Liver (tissue), 3 donors: ENCODE measurements at regions not wholly inside any gene's neighbourhood (a gene's known extent, or its start where the extent isn't known, plus 50 kb on each side); places are given as distances from the start of the nearest gene placed in this dataset.

Experiments used
- FOXA2 ChIP-seq: IDR thresholded peaks from 2 replicates; pipeline ENCODE4 v1.6.1; 2016; ENCODE audit warnings: antibody characterized with exemption
- GABPA ChIP-seq, 2 donors: IDR thresholded peaks in 1 of 2; conservative IDR thresholded peaks in 1 of 2; 2 replicates each; pipeline ENCODE4 v1.6.1; 2016; ENCODE audit warnings: antibody characterized with exemption in 2 of 2, mild to moderate bottlenecking in 1 of 2, moderate library complexity in 1 of 2
- JUND ChIP-seq, 2 donors: IDR thresholded peaks; 2 replicates each; pipeline ENCODE4 v1.6.1; 2016; ENCODE audit warnings: antibody characterized with exemption in 2 of 2
- RAD21 ChIP-seq, 2 donors: IDR thresholded peaks; 2 replicates each; pipeline ENCODE4 v1.6.1; 2016; ENCODE audit warnings: antibody characterized with exemption in 2 of 2, mild to moderate bottlenecking in 2 of 2
- SP1 ChIP-seq: IDR thresholded peaks from 2 replicates; pipeline ENCODE4 v1.6.1; 2018; ENCODE audit warnings: antibody characterized with exemption, mild to moderate bottlenecking
- TAF1 ChIP-seq: conservative IDR thresholded peaks from 2 replicates; pipeline ENCODE4 v1.6.1; 2016; ENCODE audit warnings: antibody characterized with exemption, mild to moderate bottlenecking
- YY1 ChIP-seq: IDR thresholded peaks from 2 replicates; pipeline ENCODE4 v1.6.1; 2016; ENCODE audit warnings: antibody characterized with exemption, mild to moderate bottlenecking
- TF ChIP-seq, protein P1 (sequence below): fragments of 150-350 bp; IDR thresholded peaks from 2 replicates; pipeline ENCODE4 v1.5.1; 2017; ENCODE audit warnings: improper control_type of control experiment, low read depth, low read length; ENCODE audit not compliant: missing input control
- TF ChIP-seq, protein P2 (sequence below): IDR thresholded peaks from 2 replicates; pipeline ENCODE4 v1.6.1; 2016; ENCODE audit warnings: antibody characterized with exemption
- TF ChIP-seq, protein P3 (sequence below): IDR thresholded peaks from 2 replicates; pipeline ENCODE4 v1.6.1; 2016; ENCODE audit warnings: antibody characterized with exemption
- TF ChIP-seq, protein P4 (sequence below): IDR thresholded peaks from 2 replicates; pipeline ENCODE4 v1.6.1; 2016; ENCODE audit warnings: antibody characterized with exemption
- donor health status: healthy.
- donor health status: healthy.

DNA sequence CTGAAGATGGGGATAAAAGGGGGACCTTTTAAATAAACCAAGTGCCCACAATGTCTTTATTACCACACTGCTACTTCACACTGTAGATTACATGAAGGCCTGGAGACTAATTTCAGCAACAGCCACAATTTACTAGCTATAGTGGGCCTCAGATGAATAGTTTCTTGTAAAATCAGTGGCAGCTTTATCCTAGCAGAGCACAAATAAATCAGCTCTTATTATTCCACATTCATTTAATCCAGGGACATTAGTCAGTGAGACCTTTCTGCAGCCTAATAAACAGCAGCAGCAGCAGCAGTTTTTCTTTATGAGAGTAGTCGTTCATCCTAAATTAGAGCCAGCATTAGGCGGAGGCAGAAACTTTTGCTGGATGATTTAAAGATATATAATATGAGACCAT is 542.3 kb downstream of the PSAT1 start:
- TF ChIP-seq, protein P1, sequence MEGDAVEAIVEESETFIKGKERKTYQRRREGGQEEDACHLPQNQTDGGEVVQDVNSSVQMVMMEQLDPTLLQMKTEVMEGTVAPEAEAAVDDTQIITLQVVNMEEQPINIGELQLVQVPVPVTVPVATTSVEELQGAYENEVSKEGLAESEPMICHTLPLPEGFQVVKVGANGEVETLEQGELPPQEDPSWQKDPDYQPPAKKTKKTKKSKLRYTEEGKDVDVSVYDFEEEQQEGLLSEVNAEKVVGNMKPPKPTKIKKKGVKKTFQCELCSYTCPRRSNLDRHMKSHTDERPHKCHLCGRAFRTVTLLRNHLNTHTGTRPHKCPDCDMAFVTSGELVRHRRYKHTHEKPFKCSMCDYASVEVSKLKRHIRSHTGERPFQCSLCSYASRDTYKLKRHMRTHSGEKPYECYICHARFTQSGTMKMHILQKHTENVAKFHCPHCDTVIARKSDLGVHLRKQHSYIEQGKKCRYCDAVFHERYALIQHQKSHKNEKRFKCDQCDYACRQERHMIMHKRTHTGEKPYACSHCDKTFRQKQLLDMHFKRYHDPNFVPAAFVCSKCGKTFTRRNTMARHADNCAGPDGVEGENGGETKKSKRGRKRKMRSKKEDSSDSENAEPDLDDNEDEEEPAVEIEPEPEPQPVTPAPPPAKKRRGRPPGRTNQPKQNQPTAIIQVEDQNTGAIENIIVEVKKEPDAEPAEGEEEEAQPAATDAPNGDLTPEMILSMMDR: no peak
- TF ChIP-seq, protein P2, sequence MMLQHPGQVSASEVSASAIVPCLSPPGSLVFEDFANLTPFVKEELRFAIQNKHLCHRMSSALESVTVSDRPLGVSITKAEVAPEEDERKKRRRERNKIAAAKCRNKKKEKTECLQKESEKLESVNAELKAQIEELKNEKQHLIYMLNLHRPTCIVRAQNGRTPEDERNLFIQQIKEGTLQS: no peak
- TF ChIP-seq YY1 (no peak), FOXA2 (no peak), SP1 (no peak), TAF1 (no peak), RAD21 (IDR thresholded peaks at IDR 0.05) (no peak), JUND (IDR thresholded peaks at IDR 0.05) (no peak), GABPA (IDR thresholded peaks at IDR 0.05 in 1 of 2, conservative IDR thresholded peaks at IDR 0.05 in 1 of 2) (no peak)
- TF ChIP-seq, protein P3, sequence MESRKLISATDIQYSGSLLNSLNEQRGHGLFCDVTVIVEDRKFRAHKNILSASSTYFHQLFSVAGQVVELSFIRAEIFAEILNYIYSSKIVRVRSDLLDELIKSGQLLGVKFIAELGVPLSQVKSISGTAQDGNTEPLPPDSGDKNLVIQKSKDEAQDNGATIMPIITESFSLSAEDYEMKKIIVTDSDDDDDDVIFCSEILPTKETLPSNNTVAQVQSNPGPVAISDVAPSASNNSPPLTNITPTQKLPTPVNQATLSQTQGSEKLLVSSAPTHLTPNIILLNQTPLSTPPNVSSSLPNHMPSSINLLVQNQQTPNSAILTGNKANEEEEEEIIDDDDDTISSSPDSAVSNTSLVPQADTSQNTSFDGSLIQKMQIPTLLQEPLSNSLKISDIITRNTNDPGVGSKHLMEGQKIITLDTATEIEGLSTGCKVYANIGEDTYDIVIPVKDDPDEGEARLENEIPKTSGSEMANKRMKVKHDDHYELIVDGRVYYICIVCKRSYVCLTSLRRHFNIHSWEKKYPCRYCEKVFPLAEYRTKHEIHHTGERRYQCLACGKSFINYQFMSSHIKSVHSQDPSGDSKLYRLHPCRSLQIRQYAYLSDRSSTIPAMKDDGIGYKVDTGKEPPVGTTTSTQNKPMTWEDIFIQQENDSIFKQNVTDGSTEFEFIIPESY: no peak
- TF ChIP-seq, protein P4, sequence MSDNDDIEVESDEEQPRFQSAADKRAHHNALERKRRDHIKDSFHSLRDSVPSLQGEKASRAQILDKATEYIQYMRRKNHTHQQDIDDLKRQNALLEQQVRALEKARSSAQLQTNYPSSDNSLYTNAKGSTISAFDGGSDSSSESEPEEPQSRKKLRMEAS: no peak
